ENCODE measurements at regions not wholly inside any gene's neighbourhood (a gene's known extent, or its start where the extent isn't known, plus 50 kb on each side); places are given as distances from the start of the nearest gene placed in this dataset.

- H3K4me2 ChIP-seq (ENCODE audit: control insufficient read depth, insufficient read depth) = no peak overlapping the region
- BruUV-seq (replicated peaks) = no TSS peak
- no peaks in the 10 kb centered on the region for H4K20me1 ChIP-seq (ENCODE audit: control insufficient read depth, insufficient read depth)
- H3K79me2 ChIP-seq (ENCODE audit: control insufficient read depth, insufficient read depth, low read length) = no peaks in the 10 kb centered on the region
- H3K4me3 ChIP-seq = no peak overlapping the region
- ChIA-PET RAD21 (ENCODE audit: unreplicated experiment) (no interaction called here), CTCF (interaction anchor here (0.6 kb wide), 1 partner anchor 52 kb away, joined by 5 read pairs; no protein-coding TSS in a partner anchor), POLR2A (no interaction called here), SMC1A (ENCODE audit: uncharacterized antibody, unreplicated experiment) (interaction anchor here (1.4 kb wide), 1 partner anchor 12 kb away, joined by 3 read pairs; no protein-coding TSS in a partner anchor)
- ATAC-seq (no peak), DNase-seq (ENCODE audit: low read depth, low spot score) (no peak), FAIRE-seq (no peak)
- in situ Hi-C loops (cut with MboI) = no loop called here
- intact Hi-C loops (cut with micrococcal nuclease; ENCODE audit: unreplicated experiment) = no loop called here
- H3K9me3 ChIP-seq (replicated peaks; ENCODE audit: control insufficient read depth, insufficient read depth, low read length) = no peaks in the 10 kb centered on the region
- 5% methylated on average over 2 of the region's 2 CpGs for WGBS (ENCODE audit: insufficient coverage, insufficient replicate concordance, low lambda C conversion rate, missing lambda C conversion rate)
- H3K36me3 ChIP-seq (ENCODE audit: control insufficient read depth in 2 of 2, insufficient read depth in 2 of 2, low read length in 1 of 2) = no peaks in the 10 kb centered on the region
- no peaks in the 10 kb centered on the region for H3K4me1 ChIP-seq (ENCODE audit: control insufficient read depth, insufficient read depth, low read length)
- no peak overlapping the region for H2AFZ ChIP-seq (ENCODE audit: control insufficient read depth, low read depth, low read length)
- H3K27ac ChIP-seq (ENCODE audit: control insufficient read depth, insufficient read depth) = no peak overlapping the region
- no peak overlapping the region for H3K9ac ChIP-seq (ENCODE audit: control insufficient read depth, insufficient read depth, low read length)
- no peaks in the 10 kb centered on the region for H3K27me3 ChIP-seq (replicated peaks in 1 of 2; ENCODE audit: control insufficient read depth in 2 of 2, insufficient read depth in 2 of 2, low read length in 1 of 2)
- no peak for TF ChIP-seq RELA (IDR thresholded peaks at IDR 0.05; ENCODE audit: borderline replicate concordance, partially characterized antibody)
- TF ChIP-seq SPI1 (IDR thresholded peaks at IDR 0.05; ENCODE audit: borderline replicate concordance, insufficient read depth, low read depth, low read length) = no peak
- no peak for TF ChIP-seq ELK1 (IDR thresholded peaks at IDR 0.05; ENCODE audit: low read depth, low read length)
- no peak for TF ChIP-seq WRNIP1 (IDR thresholded peaks at IDR 0.05; ENCODE audit: borderline replicate concordance, low read depth, low read length)
- no peak for TF ChIP-seq ZNF384 (IDR thresholded peaks at IDR 0.05; ENCODE audit: borderline replicate concordance, low read depth, low read length)
- TF ChIP-seq DPF2 (IDR thresholded peaks at IDR 0.05) = no peak
- no peak for TF ChIP-seq NR2C1 (IDR thresholded peaks at IDR 0.05)
- TF ChIP-seq REST (IDR thresholded peaks at IDR 0.05; ENCODE audit: low read depth, low read length) = no peak
- TF ChIP-seq SMAD1 (IDR thresholded peaks at IDR 0.05; ENCODE audit: low read depth, partially characterized antibody) = no peak
- TF ChIP-seq SUPT20H (IDR thresholded peaks at IDR 0.05; ENCODE audit: borderline replicate concordance, control insufficient read depth, low read depth, low read length) = no peak
- TF ChIP-seq, protein P1, sequence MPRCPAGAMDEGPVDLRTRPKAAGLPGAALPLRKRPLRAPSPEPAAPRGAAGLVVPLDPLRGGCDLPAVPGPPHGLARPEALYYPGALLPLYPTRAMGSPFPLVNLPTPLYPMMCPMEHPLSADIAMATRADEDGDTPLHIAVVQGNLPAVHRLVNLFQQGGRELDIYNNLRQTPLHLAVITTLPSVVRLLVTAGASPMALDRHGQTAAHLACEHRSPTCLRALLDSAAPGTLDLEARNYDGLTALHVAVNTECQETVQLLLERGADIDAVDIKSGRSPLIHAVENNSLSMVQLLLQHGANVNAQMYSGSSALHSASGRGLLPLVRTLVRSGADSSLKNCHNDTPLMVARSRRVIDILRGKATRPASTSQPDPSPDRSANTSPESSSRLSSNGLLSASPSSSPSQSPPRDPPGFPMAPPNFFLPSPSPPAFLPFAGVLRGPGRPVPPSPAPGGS (IDR thresholded peaks at IDR 0.05; ENCODE audit: borderline replicate concordance, insufficient read depth, low read depth, low read length, poor library complexity, severe bottlenecking) = no peak
- TF ChIP-seq NFIC (IDR thresholded peaks at IDR 0.05; ENCODE audit: low read depth, low read length) = no peak
- no peak for TF ChIP-seq SKIL (IDR thresholded peaks at IDR 0.05; ENCODE audit: low read depth, poor library complexity, severe bottlenecking)
- TF ChIP-seq HDAC2 (IDR thresholded peaks at IDR 0.05) = no peak
- no peak for TF ChIP-seq ESRRA (IDR thresholded peaks at IDR 0.05; ENCODE audit: low read length)
- TF ChIP-seq NR2F1 (conservative IDR thresholded peaks at IDR 0.05) = no peak
- TF ChIP-seq SIX5 (IDR thresholded peaks at IDR 0.05; ENCODE audit: low read depth, low read length, severe bottlenecking) = no peak
These were observed 55.8 kb upstream of the GAB1 start for GRCh38 chr4:143280861-143281260.

All from GM12878 (cell line).